ENCODE measurements at regions not wholly inside any gene's neighbourhood (a gene's known extent, or its start where the extent isn't known, plus 50 kb on each side); places are given as distances from the start of the nearest gene placed in this dataset.

- DNase-seq, result no peak
Measured at GRCh38 chr3:127049393-127049792, 66.5 kb downstream of the PLXNA1 start.

DNA sequence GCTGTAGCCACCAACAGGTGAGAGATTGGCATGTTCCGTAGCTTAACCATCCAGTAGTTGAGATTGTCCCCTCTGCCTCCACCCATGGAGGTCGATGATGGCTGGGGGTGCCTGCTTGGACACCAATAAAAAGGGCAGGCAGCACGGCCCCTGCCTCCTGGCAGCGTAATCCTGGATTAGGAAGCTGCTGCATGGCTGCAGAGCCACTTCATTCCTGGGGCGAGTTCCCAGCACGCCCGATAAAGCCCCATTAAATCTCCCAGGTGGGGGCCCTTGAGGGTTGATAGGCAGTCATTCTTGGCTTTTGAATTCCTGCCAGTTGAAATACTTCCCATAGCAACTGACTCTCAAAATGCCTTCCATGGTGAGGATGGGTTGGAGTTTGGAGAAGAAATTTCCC lies 67.8 kb downstream of the PLXNA1 start:
- no peak for DNase-seq

DNA sequence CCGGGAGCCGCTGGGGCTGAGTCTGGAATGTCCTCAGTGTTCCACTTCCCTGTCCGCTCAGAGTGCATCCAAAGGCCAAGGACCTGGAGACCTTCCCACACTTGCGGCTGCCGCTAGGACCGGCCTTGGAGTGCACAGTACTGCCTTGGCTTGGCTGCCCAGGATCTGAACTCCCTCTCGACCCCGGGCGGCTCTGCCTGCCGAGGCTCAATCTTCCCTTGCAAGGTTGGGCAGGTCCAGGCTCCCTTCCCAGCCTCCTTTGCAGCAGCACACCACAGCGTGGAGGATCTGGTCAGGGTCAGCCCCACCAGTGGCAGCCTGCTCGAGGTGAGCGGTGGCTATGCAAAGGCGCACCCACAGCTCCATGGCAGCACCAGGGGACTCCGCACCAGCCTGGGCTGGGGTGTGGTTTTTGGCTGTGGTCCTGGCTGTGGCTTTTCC lies 69.2 kb downstream of the PLXNA1 start:
- no peak for DNase-seq

- DNase-seq, result no peak
Measured at GRCh38 chr3:127053026-127053425, 70.1 kb downstream of the PLXNA1 start.

- no peak for DNase-seq
Measured at GRCh38 chr3:127053450-127053849, 70.5 kb downstream of the PLXNA1 start.

DNA sequence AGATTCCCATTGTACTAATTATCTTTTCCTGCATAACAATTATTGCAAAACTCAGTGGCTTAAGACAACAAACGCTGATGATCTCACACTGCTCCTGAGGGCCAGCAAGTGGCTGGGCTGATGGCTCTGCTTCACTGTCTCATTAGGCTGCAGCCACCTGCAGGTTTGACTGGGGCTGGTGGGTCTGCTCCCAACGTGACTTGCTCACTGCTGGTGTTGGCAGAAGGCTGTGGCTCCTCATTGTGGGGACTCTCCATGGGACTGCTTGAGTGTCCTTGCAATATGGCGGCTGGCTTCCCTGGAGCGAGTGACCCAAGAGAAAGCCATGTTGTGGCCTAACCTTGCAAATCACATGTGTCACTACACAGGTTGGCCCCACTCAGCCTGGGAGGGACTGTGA lies 71.1 kb downstream of the PLXNA1 start:
- DNase-seq, result no peak

GRCh38 chr3:127056281-127056680 lies 73.4 kb downstream of the PLXNA1 start:
- no peak for DNase-seq

- DNase-seq, result no peak
Measured at GRCh38 chr3:127056976-127057375, 74.1 kb downstream of the PLXNA1 start.

- no peak for DNase-seq
Measured at GRCh38 chr3:127059072-127059471, 76.2 kb downstream of the PLXNA1 start.

DNA sequence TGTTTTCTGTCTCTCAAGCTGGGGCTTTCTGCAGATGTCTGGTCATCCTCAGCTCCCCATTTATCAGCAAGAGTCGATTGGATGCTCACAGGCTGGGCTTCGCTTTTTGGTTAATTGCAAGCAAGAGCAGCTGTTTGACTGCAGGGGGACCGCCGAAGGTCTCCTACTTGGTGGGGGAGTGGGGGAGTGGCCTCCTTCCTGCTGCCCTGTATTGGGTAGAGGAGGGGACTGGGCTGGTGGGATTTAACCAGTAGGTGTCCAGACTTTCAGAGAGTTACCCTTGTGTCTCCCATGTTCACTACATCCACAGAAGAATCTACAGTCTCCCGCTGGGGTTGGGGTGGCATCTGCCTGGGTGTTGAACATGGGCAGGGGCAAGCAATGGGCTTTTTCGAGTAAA lies 78.7 kb downstream of the PLXNA1 start:
- DNase-seq, result no peak

- no peak for DNase-seq
Measured at GRCh38 chr3:127062926-127063325, 80.0 kb downstream of the PLXNA1 start.

- no peak for DNase-seq
Measured at GRCh38 chr3:127063916-127064315, 81.0 kb downstream of the PLXNA1 start.

GRCh38 chr3:127064391-127065137 lies 81.6 kb downstream of the PLXNA1 start:
- DNase-seq, result no peak

DNA sequence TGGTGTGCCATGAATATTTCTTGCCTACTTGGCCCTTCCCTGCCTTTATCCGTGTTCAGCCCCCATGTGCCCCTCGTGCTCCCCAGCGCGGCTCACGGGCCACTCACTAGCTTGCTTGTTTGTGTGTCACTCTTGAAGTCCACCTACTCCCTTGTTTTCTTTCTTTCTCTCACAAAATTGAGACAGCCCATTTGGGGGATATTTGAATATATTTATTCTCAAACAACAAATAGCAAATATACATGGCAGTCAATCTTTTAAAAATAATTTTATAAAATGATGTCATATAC lies 82.2 kb downstream of the PLXNA1 start:
- DNase-seq, result no peak

- no peak for DNase-seq
Measured at GRCh38 chr3:127065561-127066290, 82.8 kb downstream of the PLXNA1 start.

DNA sequence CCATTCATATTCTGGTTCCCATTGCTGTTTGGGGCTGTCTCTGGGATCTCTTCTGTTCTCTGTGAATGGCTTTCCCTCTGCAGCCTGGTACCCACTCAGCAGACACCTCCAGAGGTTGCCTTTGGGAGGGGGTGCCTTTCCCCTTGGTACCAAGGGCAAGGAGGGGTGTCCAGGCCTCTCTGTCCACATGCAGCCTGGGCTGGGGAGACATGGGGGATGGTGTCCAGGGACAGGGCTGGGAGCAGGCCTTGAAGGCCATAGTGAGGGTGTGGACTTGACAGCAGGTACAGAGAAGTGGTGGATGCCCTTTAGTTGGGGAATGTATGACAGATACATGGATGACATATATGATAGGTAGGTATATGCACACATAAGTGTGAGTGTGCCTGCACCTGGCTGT lies 83.7 kb downstream of the PLXNA1 start:
- DNase-seq, result no peak

DNA sequence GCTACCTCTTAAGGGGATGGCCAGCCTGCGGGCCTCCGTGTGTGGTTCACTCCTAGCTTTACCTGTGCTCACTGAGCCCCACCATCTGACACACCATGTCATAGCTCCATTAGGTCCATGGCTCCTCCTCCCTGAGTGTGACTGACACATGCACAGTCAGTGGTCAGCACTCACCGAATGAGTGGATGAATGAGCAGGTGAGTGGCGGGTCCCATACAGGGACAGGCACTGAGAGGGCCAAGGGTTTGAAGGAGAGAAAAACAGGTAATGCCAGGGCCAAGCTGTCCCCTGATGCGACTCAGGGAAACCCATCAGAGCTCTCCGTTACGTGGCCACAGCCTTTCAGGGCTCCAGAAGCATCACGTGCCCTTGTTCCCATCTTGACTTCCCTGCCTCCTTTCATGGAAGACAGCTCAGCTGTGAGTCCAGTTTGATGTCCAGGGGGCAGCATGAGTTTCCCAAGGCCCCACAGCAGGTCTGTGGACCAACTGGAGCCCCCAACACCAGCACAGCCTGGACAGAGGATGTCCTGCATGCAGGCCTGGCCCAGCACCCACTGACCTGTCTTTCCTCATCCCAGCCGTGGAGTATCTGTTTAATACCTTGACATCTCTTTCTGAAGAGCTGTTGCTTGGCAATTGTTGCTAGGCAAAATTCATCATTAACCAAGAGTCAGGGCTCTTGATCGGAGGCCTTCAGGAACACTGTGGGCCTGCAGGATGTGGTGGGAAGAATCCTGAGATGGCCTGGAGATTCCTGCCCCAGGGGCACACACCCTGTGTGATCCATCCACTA lies 84.4 kb downstream of the PLXNA1 start:
- no peak for DNase-seq

DNA sequence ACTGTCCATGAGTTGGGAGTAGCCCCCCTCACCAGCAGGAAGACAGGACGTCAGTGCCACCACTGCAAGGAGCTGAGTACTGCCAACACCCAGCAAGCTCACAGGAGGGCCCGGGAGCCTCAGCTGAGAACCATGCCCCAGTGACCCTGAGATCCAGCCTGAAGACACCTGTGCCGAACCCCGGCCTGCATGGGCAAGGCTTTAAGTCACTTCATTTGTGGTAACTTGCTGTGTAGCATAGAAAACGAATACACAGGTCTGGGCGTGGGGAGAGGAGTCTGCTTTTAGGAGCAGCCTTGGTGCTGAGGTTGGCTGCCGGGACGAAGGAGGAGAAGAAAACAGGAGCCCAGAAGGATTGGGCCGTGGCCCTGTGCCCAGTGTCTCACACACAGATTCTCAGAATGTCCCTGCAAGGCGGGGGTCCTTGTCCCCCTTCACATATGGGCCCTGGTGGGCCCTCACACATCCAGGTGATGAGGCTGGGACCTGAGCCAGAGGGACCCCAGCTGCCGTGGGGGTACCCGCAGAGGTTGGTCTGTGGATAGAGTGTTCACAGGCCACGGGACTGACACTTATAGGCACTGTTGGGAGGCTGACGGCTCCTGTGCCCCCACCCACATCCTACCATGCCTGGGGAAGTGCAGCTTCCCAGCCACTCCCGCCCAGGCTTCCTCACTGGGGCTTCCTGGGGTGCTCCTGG lies 85.3 kb downstream of the PLXNA1 start:
- no peak for DNase-seq

DNA sequence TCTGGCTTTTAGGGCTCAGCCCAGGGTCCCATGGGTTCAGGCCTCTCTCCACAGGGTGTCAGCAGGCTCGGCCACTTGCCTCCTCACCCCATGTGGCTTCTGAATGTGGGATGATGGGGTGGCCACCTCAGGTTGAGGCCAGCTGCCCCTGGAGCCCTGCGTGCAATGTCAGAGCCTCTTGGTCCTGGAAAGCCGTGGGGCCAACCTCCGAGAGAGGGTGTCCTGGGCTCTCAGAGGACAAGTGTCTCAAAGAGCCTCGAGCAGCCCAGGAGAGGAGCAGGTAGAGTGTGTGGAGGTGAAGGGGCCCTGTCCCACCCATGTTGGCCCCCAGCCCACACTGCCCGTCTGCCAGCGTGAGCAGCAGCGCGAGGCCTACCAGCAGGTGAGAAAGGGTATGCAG lies 86.0 kb downstream of the PLXNA1 start:
- no peak for DNase-seq

DNA sequence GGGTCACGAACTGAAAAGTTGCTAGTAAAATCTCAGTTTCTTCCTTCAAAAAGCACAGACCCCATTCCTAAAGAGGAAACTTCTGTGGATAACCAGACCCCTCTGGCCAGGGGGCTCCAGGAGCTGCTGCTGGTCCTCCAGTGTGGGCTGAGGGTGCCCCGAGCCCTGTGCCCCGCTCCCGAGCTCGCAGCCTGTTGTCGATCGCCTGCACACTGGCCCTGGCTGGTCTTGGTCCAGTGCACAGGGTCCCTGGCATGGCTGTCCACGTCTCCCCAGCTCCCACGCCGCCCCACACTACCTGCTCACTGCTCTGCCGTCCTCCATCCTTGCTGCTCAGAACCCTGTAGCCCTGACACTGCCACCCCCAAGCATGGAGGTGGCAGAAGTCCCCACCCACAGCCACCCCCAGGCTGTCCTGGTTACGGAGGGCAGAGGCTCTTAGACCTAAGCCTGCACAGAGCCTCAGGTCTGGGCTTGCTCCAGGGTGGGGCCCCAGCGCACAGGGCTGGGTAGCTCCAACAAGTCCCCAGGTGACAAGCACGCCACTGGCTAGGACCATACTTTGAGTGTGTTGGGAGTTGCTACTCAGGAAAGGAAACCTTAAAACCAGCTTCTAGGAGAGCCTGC lies 87.0 kb downstream of the PLXNA1 start:
- DNase-seq, result no peak

- DNase-seq, result no peak
Measured at GRCh38 chr3:127070776-127071175, 87.9 kb downstream of the PLXNA1 start.

DNA sequence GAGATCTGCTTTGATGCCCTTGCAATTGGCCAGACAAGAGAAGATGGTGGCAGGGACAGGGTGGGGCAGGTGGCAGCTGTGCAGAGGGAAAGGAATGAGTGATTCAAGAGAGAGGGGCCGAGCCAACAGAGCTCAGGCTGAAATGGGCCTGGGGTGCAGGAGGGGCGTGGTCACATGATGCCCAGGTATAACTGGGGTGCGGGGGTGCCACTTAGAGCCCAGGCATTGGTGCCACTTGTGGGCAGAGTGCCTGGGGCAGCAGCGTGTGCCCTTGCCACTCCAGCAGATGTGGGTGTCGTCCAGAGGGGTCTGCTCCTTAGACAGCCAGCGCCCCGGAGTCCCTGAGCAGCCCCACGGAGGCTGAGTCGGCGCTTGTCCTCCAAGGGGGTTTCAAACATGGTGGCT lies 88.7 kb downstream of the PLXNA1 start:
- no peak for DNase-seq

DNA sequence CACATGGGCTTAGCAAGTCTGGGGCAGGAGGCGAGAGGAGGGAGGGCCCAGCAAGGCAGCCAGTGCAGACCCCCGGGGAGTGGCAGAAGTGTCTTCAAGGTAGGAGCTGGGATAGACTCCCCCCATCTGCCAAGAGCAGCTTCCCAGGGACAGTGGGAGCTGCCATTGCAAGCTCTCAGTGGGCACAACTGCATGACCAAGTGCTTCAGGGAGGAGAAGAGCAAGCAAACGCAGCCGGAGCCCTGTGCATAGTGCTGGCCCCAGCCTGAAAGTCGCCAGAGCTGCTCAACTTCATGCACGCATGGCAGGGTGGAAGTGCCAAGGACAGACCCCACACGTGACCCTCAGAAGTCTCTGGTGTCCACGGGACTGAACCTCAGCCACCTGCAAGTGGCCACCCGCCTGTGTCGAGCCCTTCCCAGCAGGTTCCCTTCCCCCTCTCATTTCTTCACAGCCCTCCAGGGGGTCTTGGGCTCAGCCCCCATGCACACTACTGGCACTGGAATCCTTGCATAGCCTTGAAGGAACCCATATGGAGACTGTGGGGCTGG lies 89.4 kb downstream of the PLXNA1 start:
- DNase-seq, result no peak

All from stimulated activated naive CD4-positive, alpha-beta T cell (primary cell).